ENCODE measurements at regions not wholly inside any gene's neighbourhood (a gene's known extent, or its start where the extent isn't known, plus 50 kb on each side); places are given as distances from the start of the nearest gene placed in this dataset.

DNA sequence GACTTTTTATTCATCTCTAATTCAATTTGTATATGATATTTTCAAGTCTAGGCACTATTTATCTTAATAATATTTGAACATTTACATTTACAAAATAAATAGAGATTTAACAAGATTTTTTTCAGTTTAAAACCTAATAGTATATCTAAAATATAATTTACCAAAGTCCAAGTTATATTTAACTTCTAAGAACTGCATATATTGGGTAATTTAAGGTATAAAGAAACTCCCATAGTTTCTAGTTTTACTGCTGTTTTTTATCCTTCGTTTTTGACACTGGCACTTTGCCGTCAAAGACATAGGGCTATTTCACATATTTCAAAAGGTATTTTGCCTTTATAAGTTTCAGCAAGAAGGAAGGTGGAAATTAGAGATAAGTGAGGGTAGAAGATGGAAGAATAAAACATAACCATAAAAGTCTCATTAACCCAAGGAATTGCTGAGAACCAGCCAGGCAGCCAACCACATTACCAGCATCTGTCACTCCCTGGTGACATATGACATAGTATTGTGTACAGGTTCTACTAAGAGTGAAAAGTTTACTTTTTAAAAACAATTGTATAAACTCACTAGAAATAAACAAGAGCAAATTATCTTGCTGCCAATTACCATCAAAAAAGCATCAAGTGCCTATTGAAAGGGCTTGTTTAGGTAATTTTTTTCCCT lies 251.5 kb downstream of the NSUN3 start:
- H3K9me3 ChIP-seq (ENCODE audit: control insufficient read depth, insufficient read depth, low read length) = no peaks in the 10 kb centered on the region
- no peaks in the 10 kb centered on the region for H3K36me3 ChIP-seq (ENCODE audit: control insufficient read depth, insufficient read depth, low read length)
- no peaks in the 10 kb centered on the region for H3K4me1 ChIP-seq (ENCODE audit: control insufficient read depth, insufficient read depth, low read length)
- H3K27ac ChIP-seq (ENCODE audit: low read length) = no peak overlapping the region
- no peak for DNase-seq (ENCODE audit: low read depth, low spot score)
- H3K27me3 ChIP-seq (ENCODE audit: control insufficient read depth, insufficient read depth, low read length) = no peaks in the 10 kb centered on the region
- no CpG with 5 or more reads among the region's 2 CpGs for WGBS (ENCODE audit: insufficient coverage, insufficient read length)
- no peak overlapping the region for H3K4me3 ChIP-seq (ENCODE audit: low read length)

DNA sequence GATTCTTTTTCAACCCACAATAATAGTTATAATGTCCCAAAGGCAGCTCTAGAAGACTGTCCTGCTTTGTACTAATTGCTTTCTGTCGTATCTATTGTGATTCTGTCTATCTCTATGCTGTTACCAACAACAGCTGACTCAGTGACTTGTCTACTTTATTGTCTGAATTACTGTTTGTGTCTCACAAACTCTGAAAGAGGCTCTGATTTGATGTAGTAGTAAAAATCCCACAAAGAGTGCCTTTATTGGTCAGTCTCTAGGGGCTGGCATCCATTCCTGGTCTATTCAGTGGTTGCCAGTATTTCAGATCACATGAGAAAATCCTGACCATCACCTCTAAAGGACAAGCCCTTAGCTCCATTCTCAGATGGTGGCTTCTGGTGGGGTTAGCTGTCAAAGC lies 254.2 kb downstream of the NSUN3 start:
- DNase-seq (ENCODE audit: low read depth, low spot score) = no peak
- Histone ChIP-seq H3K9me3 (ENCODE audit: control insufficient read depth, insufficient read depth, low read length) (no peaks in the 10 kb centered on the region), H3K4me3 (ENCODE audit: low read length) (no peak overlapping the region), H3K27ac (ENCODE audit: low read length) (no peak overlapping the region), H3K27me3 (ENCODE audit: control insufficient read depth, insufficient read depth, low read length) (no peaks in the 10 kb centered on the region), H3K4me1 (ENCODE audit: control insufficient read depth, insufficient read depth, low read length) (no peaks in the 10 kb centered on the region), H3K36me3 (ENCODE audit: control insufficient read depth, insufficient read depth, low read length) (no peaks in the 10 kb centered on the region)
- WGBS (ENCODE audit: insufficient coverage, insufficient read length) = no CpG with 5 or more reads among the region's 1 CpG

DNA sequence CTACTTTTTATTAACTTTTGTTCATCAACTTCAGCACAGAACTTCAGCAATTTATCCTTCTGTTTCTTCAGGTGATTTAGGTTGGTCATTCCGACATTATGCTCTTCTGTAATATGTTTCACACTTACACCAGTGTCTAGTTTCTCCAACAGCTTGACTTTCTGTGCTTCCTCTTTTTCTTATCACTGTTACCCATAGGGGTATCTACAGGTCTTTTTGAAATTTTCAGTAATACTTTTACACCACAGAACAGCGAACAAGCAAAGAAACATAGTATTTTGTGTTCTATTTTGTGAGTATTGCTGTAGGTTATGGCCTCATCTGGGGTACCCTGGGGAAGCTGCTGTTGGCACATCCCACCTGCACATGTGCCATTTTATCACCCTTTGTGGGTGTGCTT lies 260.7 kb downstream of the NSUN3 start:
- no peak for DNase-seq (ENCODE audit: low read depth, low spot score)
- Histone ChIP-seq H3K27me3 (ENCODE audit: control insufficient read depth, insufficient read depth, low read length) (no peaks in the 10 kb centered on the region), H3K27ac (ENCODE audit: low read length) (no peak overlapping the region), H3K4me1 (ENCODE audit: control insufficient read depth, insufficient read depth, low read length) (no peaks in the 10 kb centered on the region), H3K36me3 (ENCODE audit: control insufficient read depth, insufficient read depth, low read length) (no peaks in the 10 kb centered on the region), H3K9me3 (ENCODE audit: control insufficient read depth, insufficient read depth, low read length) (no peaks in the 10 kb centered on the region), H3K4me3 (ENCODE audit: low read length) (no peak overlapping the region)
- no CpG with 5 or more reads among the region's 2 CpGs for WGBS (ENCODE audit: insufficient coverage, insufficient read length)

DNA sequence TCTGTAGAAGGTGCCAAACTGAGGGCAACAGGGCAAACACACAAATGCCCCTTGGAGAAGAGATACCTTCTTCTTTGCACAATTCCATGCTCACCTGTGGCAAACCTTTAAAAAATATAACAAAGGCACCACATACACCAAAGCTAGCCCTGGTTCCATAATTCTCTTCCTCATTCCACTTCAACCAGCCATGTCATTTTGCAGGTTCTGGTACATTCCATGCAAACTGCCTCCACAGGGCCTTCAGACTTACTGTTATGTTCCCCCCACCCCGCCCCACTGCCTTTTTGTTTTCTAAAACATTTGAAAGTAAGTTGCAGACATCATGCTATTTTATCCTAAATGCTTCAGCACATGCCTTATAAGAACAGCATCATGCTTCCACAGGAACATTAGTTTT lies 269.0 kb downstream of the NSUN3 start:
- Histone ChIP-seq H3K9me3 (ENCODE audit: control insufficient read depth, insufficient read depth, low read length) (no peaks in the 10 kb centered on the region), H3K27ac (ENCODE audit: low read length) (no peak overlapping the region), H3K4me1 (ENCODE audit: control insufficient read depth, insufficient read depth, low read length) (no peaks in the 10 kb centered on the region), H3K36me3 (ENCODE audit: control insufficient read depth, insufficient read depth, low read length) (no peaks in the 10 kb centered on the region), H3K27me3 (ENCODE audit: control insufficient read depth, insufficient read depth, low read length) (no peaks in the 10 kb centered on the region), H3K4me3 (ENCODE audit: low read length) (no peak overlapping the region)
- WGBS (ENCODE audit: insufficient coverage, insufficient read length) = no CpG with 5 or more reads among the region's 1 CpG
- DNase-seq (ENCODE audit: low read depth, low spot score) = no peak

DNA sequence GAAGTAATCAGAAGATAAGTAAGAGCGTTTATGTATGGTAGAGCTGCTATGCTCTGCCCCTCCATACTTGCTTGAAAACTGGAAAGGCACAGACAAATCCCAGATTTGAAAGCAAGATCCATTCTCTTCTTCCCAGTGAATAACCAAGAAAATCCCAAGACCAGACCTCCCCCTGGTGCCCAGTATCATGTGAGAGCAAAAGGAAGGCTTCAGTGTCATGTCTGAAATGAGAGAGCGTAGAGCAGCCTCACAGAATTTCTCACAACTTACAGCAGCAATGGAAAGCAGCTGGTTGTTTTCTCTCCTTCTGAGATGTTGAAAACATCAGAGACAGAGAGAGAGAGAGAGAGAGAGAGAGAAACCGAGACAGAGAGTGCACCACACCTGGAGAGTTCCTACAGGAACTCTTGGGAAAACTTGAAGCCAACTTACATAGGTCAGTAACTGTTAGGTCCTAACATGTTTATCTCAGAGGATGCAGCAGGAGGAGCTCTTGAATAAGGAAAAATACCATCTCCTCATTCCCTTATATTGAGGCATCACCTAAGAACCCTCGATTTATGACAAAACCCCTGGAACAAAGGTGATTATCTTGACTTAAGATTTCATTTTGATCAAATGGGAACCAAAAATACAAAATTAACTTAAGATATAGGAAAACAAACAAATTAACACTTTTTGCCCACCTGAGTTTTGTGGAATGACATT lies 273.3 kb downstream of the NSUN3 start:
- no peak overlapping the region for H3K27ac ChIP-seq (ENCODE audit: low read length)
- H3K4me1 ChIP-seq (ENCODE audit: control insufficient read depth, insufficient read depth, low read length) = no peaks in the 10 kb centered on the region
- no peak overlapping the region for H3K4me3 ChIP-seq (ENCODE audit: low read length)
- H3K36me3 ChIP-seq (ENCODE audit: control insufficient read depth, insufficient read depth, low read length) = no peaks in the 10 kb centered on the region
- peak; percentile 41 for DNase-seq (ENCODE audit: low read depth, low spot score)
- no peaks in the 10 kb centered on the region for H3K9me3 ChIP-seq (ENCODE audit: control insufficient read depth, insufficient read depth, low read length)
- H3K27me3 ChIP-seq (ENCODE audit: control insufficient read depth, insufficient read depth, low read length) = no peaks in the 10 kb centered on the region
- WGBS (ENCODE audit: insufficient coverage, insufficient read length) = no CpG with 5 or more reads among the region's 4 CpGs

DNA sequence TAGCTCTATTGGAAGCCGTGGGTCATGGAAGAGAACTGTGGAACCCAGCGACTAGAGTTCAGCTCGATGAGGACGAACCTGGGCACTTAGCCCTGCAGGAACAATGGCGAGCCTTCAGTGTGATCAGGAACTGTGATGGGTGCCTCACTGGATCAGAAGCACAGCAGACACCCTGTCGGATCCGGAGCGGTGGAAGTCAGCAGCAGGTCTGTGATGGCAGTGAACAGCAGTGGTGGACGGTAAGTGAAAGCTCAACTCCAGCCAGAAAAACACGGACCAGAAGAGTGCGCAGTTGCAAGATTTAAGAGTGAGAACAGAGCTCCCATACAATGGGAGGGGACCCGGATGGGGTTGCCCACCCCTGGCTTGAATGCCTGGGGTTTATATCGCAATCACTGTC lies 282.2 kb downstream of the NSUN3 start:
- peaks cover 4% of the 10 kb centered on the region; the same call in 1 of the 2 replicates for H3K4me1 ChIP-seq (ENCODE audit: control insufficient read depth, insufficient read depth, low read length)
- DNase-seq (ENCODE audit: low read depth, low spot score) = no peak
- no CpG with 5 or more reads among the region's 13 CpGs for WGBS (ENCODE audit: insufficient coverage, insufficient read length)
- no peaks in the 10 kb centered on the region for H3K36me3 ChIP-seq (ENCODE audit: control insufficient read depth, insufficient read depth, low read length)
- H3K27ac ChIP-seq (ENCODE audit: low read length) = no peak overlapping the region
- no peak overlapping the region for H3K4me3 ChIP-seq (ENCODE audit: low read length)
- no peaks in the 10 kb centered on the region for H3K27me3 ChIP-seq (ENCODE audit: control insufficient read depth, insufficient read depth, low read length)
- H3K9me3 ChIP-seq (ENCODE audit: control insufficient read depth, insufficient read depth, low read length) = no peaks in the 10 kb centered on the region

DNA sequence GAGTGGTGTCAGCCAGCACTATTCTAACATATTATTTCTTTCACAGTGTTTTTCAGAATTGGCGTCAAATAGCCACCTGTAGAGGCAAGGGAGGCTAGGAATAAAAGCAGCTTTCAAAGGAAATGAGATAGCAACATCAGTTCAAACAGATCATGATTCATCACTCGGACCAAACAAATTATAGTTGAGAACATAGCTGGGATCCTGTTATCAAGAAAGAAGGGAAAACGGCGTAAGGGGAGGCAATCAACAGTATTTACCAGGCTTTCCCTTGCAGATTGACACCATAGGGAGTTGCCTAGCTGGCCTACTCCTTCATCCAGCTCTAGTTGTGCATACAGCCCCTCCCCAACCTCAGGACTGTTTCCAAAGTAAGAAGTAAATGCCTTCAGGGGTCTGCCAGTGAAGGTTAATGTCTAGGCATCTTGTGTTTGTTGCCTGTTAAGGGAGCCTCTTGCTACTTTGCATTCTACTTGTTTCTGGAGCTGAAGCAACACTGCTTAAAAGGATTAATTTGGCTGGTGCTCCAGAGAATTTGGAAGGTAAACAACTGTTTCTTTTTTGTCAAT lies 286.5 kb downstream of the NSUN3 start:
- Histone ChIP-seq H3K27ac (ENCODE audit: low read length) (no peak overlapping the region), H3K9me3 (ENCODE audit: control insufficient read depth, insufficient read depth, low read length) (no peaks in the 10 kb centered on the region), H3K27me3 (ENCODE audit: control insufficient read depth, insufficient read depth, low read length) (no peaks in the 10 kb centered on the region), H3K36me3 (ENCODE audit: control insufficient read depth, insufficient read depth, low read length) (no peaks in the 10 kb centered on the region), H3K4me1 (ENCODE audit: control insufficient read depth, insufficient read depth, low read length) (peaks cover 4% of the 10 kb centered on the region; the same call in 1 of the 2 replicates), H3K4me3 (ENCODE audit: low read length) (no peak overlapping the region)
- no peak for DNase-seq (ENCODE audit: low read depth, low spot score)
- no CpG with 5 or more reads among the region's 4 CpGs for WGBS (ENCODE audit: insufficient coverage, insufficient read length)

DNA sequence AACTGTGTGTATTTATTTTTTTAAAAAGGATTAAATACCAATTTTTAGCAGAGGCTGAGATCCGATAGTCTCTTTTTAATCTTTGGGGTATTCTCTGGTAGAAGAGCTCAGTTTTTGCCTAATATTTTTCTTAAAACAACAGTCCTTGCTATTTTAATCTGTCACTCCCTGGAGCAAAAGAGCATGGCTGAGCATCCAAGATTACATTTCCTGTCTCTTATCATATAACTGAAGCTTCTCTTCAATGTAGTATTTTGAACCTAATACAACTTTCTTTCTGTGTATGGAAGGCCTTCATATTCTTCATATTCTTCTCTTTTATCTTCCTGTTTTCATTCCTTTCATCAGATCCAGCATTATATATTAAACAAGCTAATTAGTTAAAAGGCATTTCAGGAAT lies 293.7 kb downstream of the NSUN3 start:
- DNase-seq (ENCODE audit: low read depth, low spot score) = no peak
- H3K27me3 ChIP-seq (ENCODE audit: control insufficient read depth, insufficient read depth, low read length) = no peaks in the 10 kb centered on the region
- no peaks in the 10 kb centered on the region for H3K4me1 ChIP-seq (ENCODE audit: control insufficient read depth, insufficient read depth, low read length)
- no peak overlapping the region for H3K27ac ChIP-seq (ENCODE audit: low read length)
- no peaks in the 10 kb centered on the region for H3K36me3 ChIP-seq (ENCODE audit: control insufficient read depth, insufficient read depth, low read length)
- H3K9me3 ChIP-seq (ENCODE audit: control insufficient read depth, insufficient read depth, low read length) = no peaks in the 10 kb centered on the region
- WGBS (ENCODE audit: insufficient coverage, insufficient read length) = no CpG with 5 or more reads among the region's 1 CpG
- no peak overlapping the region for H3K4me3 ChIP-seq (ENCODE audit: low read length)

DNA sequence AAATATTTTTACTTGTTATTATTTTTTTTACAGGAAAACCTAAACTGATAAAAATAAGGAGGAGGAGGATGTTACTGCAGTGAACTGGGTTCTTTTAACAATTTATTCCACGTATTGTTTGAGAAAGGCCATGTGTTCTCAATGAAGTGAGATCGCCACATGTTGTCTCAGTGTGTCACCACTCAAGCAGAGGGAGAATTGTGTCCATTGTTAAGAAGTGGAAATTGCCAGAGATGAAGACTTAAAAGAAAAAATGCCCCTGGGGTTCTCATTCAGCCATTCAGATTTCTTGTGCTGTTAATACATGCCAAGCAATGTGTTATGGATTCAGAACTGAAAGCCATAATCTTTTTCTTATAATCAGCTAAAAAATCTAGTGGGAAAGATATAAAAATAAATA lies 297.1 kb downstream of the NSUN3 start:
- no peak overlapping the region for H3K27ac ChIP-seq (ENCODE audit: low read length)
- H3K9me3 ChIP-seq (ENCODE audit: control insufficient read depth, insufficient read depth, low read length) = no peaks in the 10 kb centered on the region
- no peak for DNase-seq (ENCODE audit: low read depth, low spot score)
- no peaks in the 10 kb centered on the region for H3K36me3 ChIP-seq (ENCODE audit: control insufficient read depth, insufficient read depth, low read length)
- no CpG with 5 or more reads among the region's 2 CpGs for WGBS (ENCODE audit: insufficient coverage, insufficient read length)
- H3K4me1 ChIP-seq (ENCODE audit: control insufficient read depth, insufficient read depth, low read length) = no peaks in the 10 kb centered on the region
- no peaks in the 10 kb centered on the region for H3K27me3 ChIP-seq (ENCODE audit: control insufficient read depth, insufficient read depth, low read length)
- H3K4me3 ChIP-seq (ENCODE audit: low read length) = no peak overlapping the region

DNA sequence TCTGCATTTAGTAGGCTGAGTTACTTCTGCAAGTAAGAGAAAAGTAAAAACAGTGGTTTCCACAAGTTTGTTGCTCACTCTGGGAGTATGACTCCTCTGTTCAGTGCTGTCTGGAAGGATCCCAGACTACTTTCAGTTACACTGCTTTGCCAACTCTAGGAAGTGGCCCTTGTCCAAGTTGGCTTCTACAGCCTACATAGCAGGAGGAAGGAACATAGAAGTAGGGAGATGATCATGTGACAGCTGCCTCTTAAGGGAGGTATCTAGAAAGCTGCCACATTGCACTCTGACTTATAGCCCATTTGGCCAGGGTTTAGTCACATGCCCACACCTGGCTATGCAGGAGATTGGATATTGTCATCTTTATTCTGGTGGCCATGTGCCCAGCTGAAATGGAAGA lies 298.1 kb downstream of the NSUN3 start:
- Histone ChIP-seq H3K27ac (ENCODE audit: low read length) (no peak overlapping the region), H3K4me1 (ENCODE audit: control insufficient read depth, insufficient read depth, low read length) (no peaks in the 10 kb centered on the region), H3K4me3 (ENCODE audit: low read length) (no peak overlapping the region), H3K27me3 (ENCODE audit: control insufficient read depth, insufficient read depth, low read length) (no peaks in the 10 kb centered on the region), H3K9me3 (ENCODE audit: control insufficient read depth, insufficient read depth, low read length) (no peaks in the 10 kb centered on the region), H3K36me3 (ENCODE audit: control insufficient read depth, insufficient read depth, low read length) (no peaks in the 10 kb centered on the region)
- no peak for DNase-seq (ENCODE audit: low read depth, low spot score)

DNA sequence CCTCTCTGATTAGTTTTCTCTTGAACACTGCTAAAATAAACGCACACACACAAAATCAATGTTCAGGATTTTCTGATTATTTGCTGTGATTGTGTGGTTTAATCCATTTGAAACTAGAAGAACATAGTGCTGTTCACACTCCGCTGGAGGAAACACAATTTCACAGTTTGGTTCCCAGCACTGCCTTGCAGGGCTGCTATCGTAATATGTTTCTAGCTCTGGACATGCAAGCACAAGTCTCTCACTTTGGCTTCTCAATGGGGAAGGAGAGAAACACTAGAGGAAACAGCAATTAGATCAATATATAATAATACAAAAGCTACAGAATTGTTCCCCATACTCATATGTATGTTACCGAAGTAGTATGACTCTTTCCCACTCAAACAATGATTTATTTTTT lies 299.5 kb downstream of the NSUN3 start:
- H3K36me3 ChIP-seq (ENCODE audit: control insufficient read depth, insufficient read depth, low read length) = no peaks in the 10 kb centered on the region
- DNase-seq (ENCODE audit: low read depth, low spot score) = no peak

More for the DNA sequence above, 299.5 kb downstream of the NSUN3 start:
- WGBS (ENCODE audit: insufficient coverage, insufficient read length) = no CpG with 5 or more reads among the region's 4 CpGs
- H3K4me3 ChIP-seq (ENCODE audit: low read length) = no peak overlapping the region
- H3K9me3 ChIP-seq (ENCODE audit: control insufficient read depth, insufficient read depth, low read length) = no peaks in the 10 kb centered on the region
- no peaks in the 10 kb centered on the region for H3K27me3 ChIP-seq (ENCODE audit: control insufficient read depth, insufficient read depth, low read length)
- no peaks in the 10 kb centered on the region for H3K4me1 ChIP-seq (ENCODE audit: control insufficient read depth, insufficient read depth, low read length)
- no peak overlapping the region for H3K27ac ChIP-seq (ENCODE audit: low read length)

All from iPS DF 6.9 (cell line).